Tibial nerve (tissue), 4 donors: ENCODE measurements at regions not wholly inside any gene's neighbourhood (a gene's known extent, or its start where the extent isn't known, plus 50 kb on each side); places are given as distances from the start of the nearest gene placed in this dataset.
A peak's percentile ranks its signal among the peaks of the same experiment; 100 is the strongest.

Experiments used
- DNase-seq, 2 donors: peaks; one replicate each; pipeline ENCODE4 v3.0.0-alpha.2; 2019; ENCODE audit warnings: low spot score in 2 of 2
- H3K27ac ChIP-seq, 4 donors: fragments of 200-600 bp; sonication (generic) in 3 of 4; one replicate each; pipeline ENCODE4 v1.5.1; 2017 to 2019; ENCODE audit warnings: mild to moderate bottlenecking in 1 of 4
- H3K27me3 ChIP-seq, 2 donors: fragments of 200-600 bp; sonication (generic) in 1 of 2; one replicate each; pipeline versions ENCODE4 v1.5.1 to v1.6.0; 2017 to 2019
- H3K36me3 ChIP-seq, 3 donors: fragments of 200-600 bp; sonication (generic); one replicate each; pipeline ENCODE4 v1.5.1; 2018 to 2019
- H3K4me1 ChIP-seq, 4 donors: fragments of 200-600 bp; sonication (generic) in 3 of 4; one replicate each; pipeline ENCODE4 v1.5.1; 2017 to 2019
- H3K4me3 ChIP-seq, 4 donors: fragments of 200-600 bp; sonication (generic) in 3 of 4; one replicate each; pipeline ENCODE4 v1.5.1; 2017 to 2019; ENCODE audit warnings: mild to moderate bottlenecking in 1 of 4, moderate library complexity in 1 of 4
- H3K9me3 ChIP-seq, 4 donors: fragments of 200-600 bp; sonication (generic) in 3 of 4; one replicate each; pipeline ENCODE4 v1.5.1; 2017 to 2019
- CTCF ChIP-seq, 5 experiments: fragments of 200-600 bp in 3 of 5; fragments of 450-650 bp in 2 of 5; sonication (generic) in 3 of 5; IDR thresholded peaks; one replicate each; pipeline ENCODE4 v1.5.1; 2016 to 2019; ENCODE audit warnings: antibody characterized with exemption in 5 of 5, mild to moderate bottlenecking in 3 of 5, moderate library complexity in 2 of 5
- EP300 ChIP-seq, 2 donors: sonication (generic); formaldehyde crosslinking; IDR thresholded peaks; one replicate each; pipeline ENCODE4 v1.6.1; 2017; ENCODE audit warnings: antibody characterized with exemption in 2 of 2, mild to moderate bottlenecking in 1 of 2
- POLR2A ChIP-seq, 2 donors: fragments of 450-650 bp; IDR thresholded peaks; one replicate each; pipeline ENCODE4 v1.6.1; 2017; ENCODE audit warnings: antibody characterized with exemption in 2 of 2, mild to moderate bottlenecking in 2 of 2, moderate library complexity in 2 of 2
- WGBS, 2 donors: methylation state at CpG; one replicate each; pipeline ENCODE4 v1.1.5; 2018; 5-methylcytosine and 5-hydroxymethylcytosine counted together

GRCh38 chr2:215870986-215871385 is 142.4 kb downstream of the MREG start:
- WGBS, 2 donors: 92 to 93% methylated on average over 2 of the region's 2 CpGs

GRCh38 chr2:215870088-215870490 is 143.3 kb downstream of the MREG start:
- Histone ChIP-seq H3K4me3 (no peak overlapping the region), H3K4me1 (peaks cover 0 to 9% (median 0%) of the 10 kb centered on the region in 4 donors), H3K27ac (no peak overlapping the region), H3K27me3 (no peaks in the 10 kb centered on the region), H3K36me3 (no peaks in the 10 kb centered on the region), H3K9me3 (no peaks in the 10 kb centered on the region)
- TF ChIP-seq CTCF (IDR thresholded peaks at IDR 0.05) (no peak), EP300 (IDR thresholded peaks at IDR 0.05) (peak in 1 of 2 donors; percentile 61)
- WGBS, 2 donors: 67 to 72% methylated on average over 3 of the region's 3 CpGs
- DNase-seq: peak in 1 of 2 donors; percentile 36

More at GRCh38 chr2:215870986-215871385, 142.4 kb downstream of the MREG start:
- Histone ChIP-seq H3K4me3 (no peak overlapping the region), H3K27me3 (no peaks in the 10 kb centered on the region), H3K4me1 (peaks cover 0 to 9% (median 0%) of the 10 kb centered on the region in 4 donors), H3K9me3 (no peaks in the 10 kb centered on the region), H3K36me3 (no peaks in the 10 kb centered on the region), H3K27ac (no peak overlapping the region)
- no peak for DNase-seq
- TF ChIP-seq CTCF (IDR thresholded peaks at IDR 0.05): no peak
- TF ChIP-seq POLR2A (IDR thresholded peaks at IDR 0.05): no peak
- no peak for TF ChIP-seq EP300 (IDR thresholded peaks at IDR 0.05)

GRCh38 chr2:215868846-215869543 is 144.4 kb downstream of the MREG start:
- TF ChIP-seq POLR2A (IDR thresholded peaks at IDR 0.05): no peak
- no peak for TF ChIP-seq CTCF (IDR thresholded peaks at IDR 0.05)
- no peak for TF ChIP-seq EP300 (IDR thresholded peaks at IDR 0.05)
- no peaks in the 10 kb centered on the region for H3K9me3 ChIP-seq
- no peak overlapping the region for H3K27ac ChIP-seq
- DNase-seq: no peak
- 68 to 76% methylated on average over 4 of the region's 4 CpGs for WGBS, 2 donors
- H3K4me3 ChIP-seq: no peak overlapping the region
- H3K36me3 ChIP-seq: no peaks in the 10 kb centered on the region
- peaks cover 0 to 9% (median 0%) of the 10 kb centered on the region in 4 donors for H3K4me1 ChIP-seq
- no peaks in the 10 kb centered on the region for H3K27me3 ChIP-seq

GRCh38 chr2:215866606-215867005 is 146.7 kb downstream of the MREG start:
- H3K9me3 ChIP-seq: no peaks in the 10 kb centered on the region
- WGBS, 2 donors: 53 to 55% methylated on average over 2 of the region's 2 CpGs
- H3K27ac ChIP-seq: no peak overlapping the region
- H3K36me3 ChIP-seq: no peaks in the 10 kb centered on the region
- H3K4me3 ChIP-seq: no peak overlapping the region
- TF ChIP-seq CTCF (IDR thresholded peaks at IDR 0.05) (no peak), POLR2A (IDR thresholded peaks at IDR 0.05) (no peak), EP300 (IDR thresholded peaks at IDR 0.05) (no peak)
- peaks cover 0 to 9% (median 0%) of the 10 kb centered on the region in 4 donors for H3K4me1 ChIP-seq
- no peaks in the 10 kb centered on the region for H3K27me3 ChIP-seq
- DNase-seq: no peak

- WGBS, 2 donors: 24 to 37% methylated on average over 2 of the region's 2 CpGs
- Histone ChIP-seq H3K9me3 (no peaks in the 10 kb centered on the region), H3K27me3 (no peaks in the 10 kb centered on the region), H3K36me3 (no peaks in the 10 kb centered on the region), H3K4me3 (no peak overlapping the region), H3K27ac (no peak overlapping the region), H3K4me1 (no peaks in the 10 kb centered on the region)
- TF ChIP-seq CTCF (IDR thresholded peaks at IDR 0.05) (no peak), POLR2A (IDR thresholded peaks at IDR 0.05) (no peak), EP300 (IDR thresholded peaks at IDR 0.05) (no peak)
- no peak for DNase-seq
Observed at GRCh38 chr2:215863687-215864086, 149.7 kb downstream of the MREG start.
